Neural progenitor cell (in vitro differentiated cells): ENCODE measurements at regions not wholly inside any gene's neighbourhood (a gene's known extent, or its start where the extent isn't known, plus 50 kb on each side); places are given as distances from the start of the nearest gene placed in this dataset.
A peak's percentile ranks its signal among the peaks of the same experiment; 100 is the strongest.

Experiments used
- DNase-seq: peaks from one replicate; pipeline ENCODE4 v3.0.0-alpha.2; 2016; ENCODE audit warnings: low spot score
- H2AFZ ChIP-seq: fragments of 200-600 bp; sonication (generic); replicated peaks from 2 replicates; pipeline ENCODE4 v1.6.1; 2016; ENCODE audit warnings: antibody characterized with exemption
- H3F3A ChIP-seq: fragments of 200-600 bp; sonication (generic); 2 replicates; pipeline ENCODE4 v1.6.1; 2016; ENCODE audit warnings: antibody characterized with exemption, low read depth
- H3K27ac ChIP-seq: fragments of 200-600 bp; sonication (generic); 2 replicates; pipeline ENCODE4 v1.5.1; 2016; ENCODE audit warnings: mild to moderate bottlenecking
- H3K27me3 ChIP-seq: fragments of 200-600 bp; sonication (generic); 2 replicates; pipeline ENCODE4 v1.6.1; 2016; ENCODE audit warnings: mild to moderate bottlenecking, moderate library complexity
- H3K36me3 ChIP-seq: fragments of 200-600 bp; sonication (generic); 2 replicates; pipeline ENCODE4 v1.5.1; 2016
- H3K4me1 ChIP-seq: fragments of 200-600 bp; sonication (generic); 2 replicates; pipeline ENCODE4 v1.6.1; 2016; ENCODE audit warnings: mixed run types
- H3K4me2 ChIP-seq: fragments of 200-600 bp; sonication (generic); 2 replicates; pipeline ENCODE4 v1.6.1; 2016
- H3K4me3 ChIP-seq: fragments of 200-600 bp; sonication (generic); 2 replicates; pipeline ENCODE4 v1.5.1; 2016
- H3K79me2 ChIP-seq: fragments of 200-600 bp; sonication (generic); 2 replicates; pipeline ENCODE4 v1.6.1; 2016; ENCODE audit warnings: low read depth
- H3K9ac ChIP-seq: fragments of 200-600 bp; sonication (generic); 2 replicates; pipeline ENCODE4 v1.6.1; 2016
- H3K9me3 ChIP-seq: fragments of 200-600 bp; sonication (generic); 2 replicates; pipeline ENCODE4 v1.5.1; 2016; ENCODE audit warnings: low read depth
- H4K20me1 ChIP-seq: fragments of 200-600 bp; sonication (generic); 2 replicates; pipeline ENCODE4 v1.6.1; 2016; ENCODE audit warnings: low read depth
- H3K27ac Mint-ChIP-seq: 3 replicates; pipeline ENCODE4 v1.8.0; 2021; ENCODE audit warnings: mixed read lengths
- H3K27me3 Mint-ChIP-seq: 2 replicates; pipeline ENCODE4 v1.8.0; 2022; ENCODE audit warnings: low read depth, mild to moderate bottlenecking, inconsistent platforms, moderate library complexity, mixed read lengths; ENCODE audit not compliant: insufficient read depth
- H3K36me3 Mint-ChIP-seq: 3 replicates; pipeline ENCODE4 v1.8.0; 2021; ENCODE audit warnings: mixed read lengths
- H3K4me1 Mint-ChIP-seq: 3 replicates; pipeline ENCODE4 v1.8.0; 2021; ENCODE audit warnings: mixed read lengths
- H3K4me3 Mint-ChIP-seq: 3 replicates; pipeline ENCODE4 v1.8.0; 2021; ENCODE audit warnings: mild to moderate bottlenecking, moderate library complexity, mixed read lengths
- H3K9me3 Mint-ChIP-seq: 3 replicates; pipeline ENCODE4 v1.8.0; 2020; ENCODE audit warnings: mixed read lengths
- CTCF ChIP-seq: fragments of 200-600 bp; sonication (generic); IDR thresholded peaks from 2 replicates; pipeline ENCODE4 v1.5.1; 2017; ENCODE audit warnings: antibody characterized with exemption, mild to moderate bottlenecking
- EZH2 ChIP-seq: fragments of 200-600 bp; sonication (generic); IDR thresholded peaks from 2 replicates; pipeline ENCODE4 v1.6.1; 2017; ENCODE audit warnings: antibody characterized with exemption, mild to moderate bottlenecking, moderate library complexity
- EZH2phosphoT487 ChIP-seq: fragments of 200-600 bp; sonication (generic); IDR thresholded peaks from 2 replicates; pipeline ENCODE4 v1.6.1; 2017; ENCODE audit warnings: antibody characterized with exemption

GRCh38 chr4:141375855-141376254 lies 155.2 kb downstream of the ZNF330 start:
- Histone ChIP-seq H3K79me2 (no peaks in the 10 kb centered on the region), H3K9ac (no peak overlapping the region), H3K27me3 (no peaks in the 10 kb centered on the region), H3K27ac (no peak overlapping the region), H3K4me3 (no peak overlapping the region), H3K4me1 (no peaks in the 10 kb centered on the region), H3K4me2 (no peak overlapping the region), H4K20me1 (no peaks in the 10 kb centered on the region), H3F3A (no peaks in the 10 kb centered on the region), H2AFZ (no peak overlapping the region), H3K36me3 (no peaks in the 10 kb centered on the region), H3K9me3 (no peaks in the 10 kb centered on the region)
- Mint-ChIP-seq H3K9me3 (peaks cover 12% of the 10 kb centered on the region), H3K36me3 (no peaks in the 10 kb centered on the region), H3K27ac (no peak overlapping the region), H3K4me3 (no peak overlapping the region), H3K27me3 (no peaks in the 10 kb centered on the region), H3K4me1 (no peaks in the 10 kb centered on the region)
- peak; percentile 10 for TF ChIP-seq CTCF
- TF ChIP-seq EZH2, result no peak
- peak; percentile 24 for DNase-seq

- no peak for DNase-seq
- H3K27ac ChIP-seq, result no peak overlapping the region
- no peak for TF ChIP-seq CTCF
- TF ChIP-seq EZH2, result no peak
- TF ChIP-seq EZH2phosphoT487, result no peak
Observed at GRCh38 chr4:141376769-141377168, 156.1 kb downstream of the ZNF330 start.

GRCh38 chr4:141387299-141387698 lies 166.6 kb downstream of the ZNF330 start:
- Histone ChIP-seq H3F3A (no peaks in the 10 kb centered on the region), H3K36me3 (no peaks in the 10 kb centered on the region), H3K4me3 (no peak overlapping the region), H2AFZ (no peak overlapping the region), H3K27me3 (no peaks in the 10 kb centered on the region), H3K9ac (no peak overlapping the region), H4K20me1 (no peaks in the 10 kb centered on the region), H3K4me1 (no peaks in the 10 kb centered on the region), H3K9me3 (no peaks in the 10 kb centered on the region), H3K27ac (no peak overlapping the region), H3K4me2 (no peak overlapping the region), H3K79me2 (no peaks in the 10 kb centered on the region)
- H3K27me3 Mint-ChIP-seq, result no peaks in the 10 kb centered on the region
- DNase-seq, result no peak
- H3K9me3 Mint-ChIP-seq, result peaks cover 2% of the 10 kb centered on the region
- H3K27ac Mint-ChIP-seq, result no peak overlapping the region
- TF ChIP-seq EZH2 (no peak), EZH2phosphoT487 (no peak), CTCF (no peak)
- H3K4me3 Mint-ChIP-seq, result no peak overlapping the region
- H3K36me3 Mint-ChIP-seq, result no peaks in the 10 kb centered on the region
- no peaks in the 10 kb centered on the region for H3K4me1 Mint-ChIP-seq

More at GRCh38 chr4:141376769-141377168, 156.1 kb downstream of the ZNF330 start:
- Mint-ChIP-seq H3K27me3 (no peaks in the 10 kb centered on the region), H3K4me3 (no peak overlapping the region), H3K9me3 (peaks cover 12% of the 10 kb centered on the region), H3K27ac (no peak overlapping the region), H3K4me1 (no peaks in the 10 kb centered on the region), H3K36me3 (no peaks in the 10 kb centered on the region)
- no peaks in the 10 kb centered on the region for H3K9me3 ChIP-seq
- no peaks in the 10 kb centered on the region for H3K79me2 ChIP-seq
- H3K4me2 ChIP-seq, result no peak overlapping the region
- no peak overlapping the region for H2AFZ ChIP-seq
- no peaks in the 10 kb centered on the region for H3K4me1 ChIP-seq
- H3K9ac ChIP-seq, result no peak overlapping the region
- H3K27me3 ChIP-seq, result no peaks in the 10 kb centered on the region
- H3K36me3 ChIP-seq, result no peaks in the 10 kb centered on the region
- H3F3A ChIP-seq, result no peaks in the 10 kb centered on the region
- no peak overlapping the region for H3K4me3 ChIP-seq
- H4K20me1 ChIP-seq, result no peaks in the 10 kb centered on the region
